Stimulated activated memory B cell treated with anti-CD40 and anti-IgM and Interleukin-4, amounts not matched to agents 10 μg/mL and 1 μg/mL and 100 μg/mL, for 72 hours (primary cell): ENCODE measurements at regions not wholly inside any gene's neighbourhood (a gene's known extent, or its start where the extent isn't known, plus 50 kb on each side); places are given as distances from the start of the nearest gene placed in this dataset.
"Not testable (repeated sequence)": the region's sequence is repeated elsewhere in the genome, so short reads cannot be mapped to it uniquely, and the experiment has no call there.

Experiments
- ATAC-seq: fragments of 150-1000 bp; cut with Tn5 transposase; 2 replicates; pipeline ENCODE4 v1.10.0; 2021
- H3K27ac Mint-ChIP-seq: one replicate; pipeline ENCODE4 v1.8.0; 2022; ENCODE audit warnings: mild to moderate bottlenecking, mixed read lengths
- H3K27me3 Mint-ChIP-seq: one replicate; pipeline ENCODE4 v1.8.0; 2022; ENCODE audit warnings: mixed read lengths
- H3K36me3 Mint-ChIP-seq: one replicate; pipeline ENCODE4 v1.8.0; 2022; ENCODE audit warnings: mixed read lengths
- H3K4me1 Mint-ChIP-seq: one replicate; pipeline ENCODE4 v1.8.0; 2022; ENCODE audit warnings: mixed read lengths
- H3K4me3 Mint-ChIP-seq: one replicate; pipeline ENCODE4 v1.8.0; 2022; ENCODE audit warnings: mild to moderate bottlenecking, moderate library complexity, mixed read lengths
- H3K9me3 Mint-ChIP-seq: one replicate; pipeline ENCODE4 v1.8.0; 2022; ENCODE audit warnings: mixed read lengths

- no peaks in the 10 kb centered on the region for H3K27me3 Mint-ChIP-seq
- H3K36me3 Mint-ChIP-seq, result no peaks in the 10 kb centered on the region
- H3K9me3 Mint-ChIP-seq, result peaks cover 10% of the 10 kb centered on the region
- H3K4me3 Mint-ChIP-seq, result no peak overlapping the region
- no peaks in the 10 kb centered on the region for H3K4me1 Mint-ChIP-seq
- H3K27ac Mint-ChIP-seq, result no peak overlapping the region
- no peak for ATAC-seq
These were observed 210.7 kb upstream of the API5 start for GRCh38 chr11:43101113-43101512.

GRCh38 chr11:43116071-43116470 is 195.7 kb upstream of the API5 start:
- no peak for ATAC-seq
- H3K36me3 Mint-ChIP-seq, result no peaks in the 10 kb centered on the region
- no peaks in the 10 kb centered on the region for H3K27me3 Mint-ChIP-seq

GRCh38 chr11:43119275-43119970 is 192.4 kb upstream of the API5 start:
- Mint-ChIP-seq H3K4me3 (no peak overlapping the region), H3K27me3 (no peaks in the 10 kb centered on the region), H3K36me3 (no peaks in the 10 kb centered on the region), H3K4me1 (no peaks in the 10 kb centered on the region), H3K9me3 (peaks cover 6% of the 10 kb centered on the region), H3K27ac (no peak overlapping the region)
- no peak for ATAC-seq

More at GRCh38 chr11:43116071-43116470, 195.7 kb upstream of the API5 start:
- H3K4me1 Mint-ChIP-seq, result no peaks in the 10 kb centered on the region
- H3K4me3 Mint-ChIP-seq, result no peak overlapping the region
- no peak overlapping the region for H3K27ac Mint-ChIP-seq
- peaks cover 6% of the 10 kb centered on the region for H3K9me3 Mint-ChIP-seq

GRCh38 chr11:43122546-43122945 is 189.2 kb upstream of the API5 start:
- Mint-ChIP-seq H3K27ac (no peak overlapping the region), H3K36me3 (no peaks in the 10 kb centered on the region), H3K4me3 (no peak overlapping the region), H3K27me3 (no peaks in the 10 kb centered on the region), H3K9me3 (peaks cover 6% of the 10 kb centered on the region), H3K4me1 (no peaks in the 10 kb centered on the region)
- ATAC-seq, result no peak

GRCh38 chr11:43123443-43123842 is 188.4 kb upstream of the API5 start:
- Mint-ChIP-seq H3K36me3 (no peaks in the 10 kb centered on the region), H3K27me3 (no peaks in the 10 kb centered on the region), H3K27ac (no peak overlapping the region), H3K4me1 (no peaks in the 10 kb centered on the region), H3K4me3 (no peak overlapping the region), H3K9me3 (no peaks in the 10 kb centered on the region)
- ATAC-seq, result no peak

- ATAC-seq, result no peak
- Mint-ChIP-seq H3K27ac (no peak overlapping the region), H3K36me3 (no peaks in the 10 kb centered on the region), H3K4me1 (no peaks in the 10 kb centered on the region), H3K4me3 (no peak overlapping the region), H3K9me3 (no peaks in the 10 kb centered on the region), H3K27me3 (no peaks in the 10 kb centered on the region)
These were observed 187.4 kb upstream of the API5 start for GRCh38 chr11:43124272-43124935.

GRCh38 chr11:43129329-43129728 is 182.5 kb upstream of the API5 start:
- H3K27ac Mint-ChIP-seq, result no peak overlapping the region
- H3K27me3 Mint-ChIP-seq, result no peaks in the 10 kb centered on the region
- ATAC-seq, result no peak

GRCh38 chr11:43130616-43131015 is 181.2 kb upstream of the API5 start:
- H3K4me1 Mint-ChIP-seq, result no peaks in the 10 kb centered on the region
- no peaks in the 10 kb centered on the region for H3K9me3 Mint-ChIP-seq
- H3K4me3 Mint-ChIP-seq, result no peak overlapping the region
- ATAC-seq, result peak; percentile 25
- H3K36me3 Mint-ChIP-seq, result no peaks in the 10 kb centered on the region
- no peaks in the 10 kb centered on the region for H3K27me3 Mint-ChIP-seq
- no peak overlapping the region for H3K27ac Mint-ChIP-seq

More at GRCh38 chr11:43129329-43129728, 182.5 kb upstream of the API5 start:
- Mint-ChIP-seq H3K36me3 (no peaks in the 10 kb centered on the region), H3K9me3 (no peaks in the 10 kb centered on the region), H3K4me1 (no peaks in the 10 kb centered on the region), H3K4me3 (no peak overlapping the region)

GRCh38 chr11:43135966-43136534 is 175.7 kb upstream of the API5 start:
- Mint-ChIP-seq H3K9me3 (peaks cover 2% of the 10 kb centered on the region), H3K27me3 (no peaks in the 10 kb centered on the region), H3K4me3 (no peak overlapping the region), H3K27ac (no peak overlapping the region), H3K4me1 (no peaks in the 10 kb centered on the region), H3K36me3 (no peaks in the 10 kb centered on the region)
- no peak for ATAC-seq

- no peak overlapping the region for H3K4me3 Mint-ChIP-seq
- ATAC-seq, result no peak
- H3K27ac Mint-ChIP-seq, result no peak overlapping the region
- no peaks in the 10 kb centered on the region for H3K27me3 Mint-ChIP-seq
- H3K9me3 Mint-ChIP-seq, result peaks cover 6% of the 10 kb centered on the region
- no peaks in the 10 kb centered on the region for H3K36me3 Mint-ChIP-seq
- no peaks in the 10 kb centered on the region for H3K4me1 Mint-ChIP-seq
These were observed 173.1 kb upstream of the API5 start for GRCh38 chr11:43138621-43139140.

GRCh38 chr11:43145653-43146052 is 166.1 kb upstream of the API5 start:
- no peaks in the 10 kb centered on the region for H3K4me1 Mint-ChIP-seq
- H3K27me3 Mint-ChIP-seq, result no peaks in the 10 kb centered on the region
- H3K4me3 Mint-ChIP-seq, result no peak overlapping the region
- no peak overlapping the region for H3K27ac Mint-ChIP-seq
- no peaks in the 10 kb centered on the region for H3K36me3 Mint-ChIP-seq
- peak; percentile 39 for ATAC-seq
- H3K9me3 Mint-ChIP-seq, result peaks cover 10% of the 10 kb centered on the region

- Mint-ChIP-seq H3K9me3 (no peaks in the 10 kb centered on the region), H3K27ac (no peak overlapping the region), H3K4me3 (no peak overlapping the region), H3K36me3 (no peaks in the 10 kb centered on the region), H3K27me3 (no peaks in the 10 kb centered on the region), H3K4me1 (no peaks in the 10 kb centered on the region)
- no peak for ATAC-seq
These were observed 161.1 kb upstream of the API5 start for GRCh38 chr11:43150697-43151096.

- H3K4me3 Mint-ChIP-seq, result no peak overlapping the region
- no peak overlapping the region for H3K27ac Mint-ChIP-seq
- H3K4me1 Mint-ChIP-seq, result no peaks in the 10 kb centered on the region
- no peaks in the 10 kb centered on the region for H3K36me3 Mint-ChIP-seq
- no peak for ATAC-seq
- H3K9me3 Mint-ChIP-seq, result peaks cover 23% of the 10 kb centered on the region
- H3K27me3 Mint-ChIP-seq, result no peaks in the 10 kb centered on the region
These were observed 147.0 kb upstream of the API5 start for GRCh38 chr11:43164831-43165230.

- H3K36me3 Mint-ChIP-seq, H3K27me3 Mint-ChIP-seq, H3K4me1 Mint-ChIP-seq, ATAC-seq, H3K4me3 Mint-ChIP-seq, H3K27ac Mint-ChIP-seq: not testable (repeated sequence)
- peaks cover 23% of the 10 kb centered on the region for H3K9me3 Mint-ChIP-seq
These were observed 146.4 kb upstream of the API5 start for GRCh38 chr11:43165393-43165792.

GRCh38 chr11:43168241-43168640 is 143.6 kb upstream of the API5 start:
- peaks cover 16% of the 10 kb centered on the region for H3K9me3 Mint-ChIP-seq
- H3K36me3 Mint-ChIP-seq, H3K27me3 Mint-ChIP-seq, H3K4me1 Mint-ChIP-seq, H3K4me3 Mint-ChIP-seq, H3K27ac Mint-ChIP-seq, ATAC-seq: not testable (repeated sequence)

GRCh38 chr11:43172477-43172876 is 139.3 kb upstream of the API5 start:
- Mint-ChIP-seq H3K4me3 (no peak overlapping the region), H3K36me3 (no peaks in the 10 kb centered on the region), H3K9me3 (peaks cover 6% of the 10 kb centered on the region), H3K4me1 (no peaks in the 10 kb centered on the region), H3K27me3 (no peaks in the 10 kb centered on the region), H3K27ac (no peak overlapping the region)
- ATAC-seq, result no peak
